Mesenchymal stem cell (in vitro differentiated cells and primary cell): ENCODE measurements at regions not wholly inside any gene's neighbourhood (a gene's known extent, or its start where the extent isn't known, plus 50 kb on each side); places are given as distances from the start of the nearest gene placed in this dataset.

Experiments
- DNase-seq: peaks from one replicate; pipeline ENCODE4 v3.0.0-alpha.2; 2013
- H2AFZ ChIP-seq: one replicate; pipeline ENCODE4 v1.6.1; 2013; ENCODE audit warnings: low read depth, mild to moderate bottlenecking, control low read depth, inconsistent platforms, low read length, moderate library complexity
- H2AK5ac ChIP-seq: 2 replicates; pipeline ENCODE4 v1.6.1; 2013; ENCODE audit warnings: low read length, moderate library complexity, mild to moderate bottlenecking, inconsistent platforms; ENCODE audit not compliant: severe bottlenecking
- H2BK120ac ChIP-seq: one replicate; pipeline ENCODE4 v1.6.1; 2013; ENCODE audit warnings: low read depth, mild to moderate bottlenecking, inconsistent platforms, low read length, moderate library complexity
- H2BK12ac ChIP-seq, 2 experiments: one replicate each; pipeline ENCODE4 v1.6.1; 2013; ENCODE audit warnings: inconsistent platforms in 2 of 2, low read length in 2 of 2, mild to moderate bottlenecking in 2 of 2, moderate library complexity in 2 of 2, control low read depth in 1 of 2
- H2BK15ac ChIP-seq: one replicate; pipeline ENCODE4 v1.6.1; 2013; ENCODE audit warnings: mild to moderate bottlenecking, low read depth, inconsistent platforms; ENCODE audit not compliant: poor library complexity, severe bottlenecking
- H2BK5ac ChIP-seq: 2 replicates; pipeline ENCODE4 v1.6.1; 2013; ENCODE audit warnings: low read depth, mild to moderate bottlenecking, low read length, control low read depth, inconsistent platforms; ENCODE audit not compliant: poor library complexity, severe bottlenecking
- H3K14ac ChIP-seq, 2 experiments: one replicate each; pipeline ENCODE4 v1.6.1; 2013; ENCODE audit warnings: inconsistent platforms in 2 of 2, low read length in 2 of 2, control low read depth in 1 of 2, mild to moderate bottlenecking in 1 of 2, moderate library complexity in 1 of 2
- H3K18ac ChIP-seq, 2 experiments: one replicate each; pipeline ENCODE4 v1.6.1; 2013; ENCODE audit warnings: inconsistent platforms in 2 of 2, low read length in 2 of 2, control low read depth in 1 of 2, low read depth in 1 of 2, mild to moderate bottlenecking in 1 of 2
- H3K23ac ChIP-seq, 2 experiments: one replicate each; pipeline ENCODE4 v1.6.1; 2013; ENCODE audit warnings: inconsistent platforms in 2 of 2, low read length in 2 of 2, mild to moderate bottlenecking in 2 of 2, moderate library complexity in 2 of 2, control low read depth in 1 of 2
- H3K27ac ChIP-seq: 2 replicates; pipeline ENCODE4 v1.5.1; 2013; ENCODE audit warnings: mild to moderate bottlenecking, moderate library complexity, low read length, control low read depth, inconsistent platforms; ENCODE audit not compliant: poor library complexity, severe bottlenecking
- H3K27me3 ChIP-seq, 2 experiments: 2 replicates each; pipeline versions ENCODE4 v1.6.1 to v1.7.0; 2013; ENCODE audit warnings: low read length in 2 of 2, mild to moderate bottlenecking in 2 of 2, moderate library complexity in 2 of 2, control low read depth in 1 of 2, inconsistent platforms in 1 of 2; ENCODE audit not compliant: control insufficient read depth in 1 of 2, insufficient read depth in 1 of 2
- H3K36me3 ChIP-seq, 2 experiments: 2 replicates each; pipeline versions ENCODE4 v1.6.1 to v1.7.0; 2013; ENCODE audit warnings: low read length in 2 of 2, control low read depth in 1 of 2, inconsistent platforms in 1 of 2, low read depth in 1 of 2, mild to moderate bottlenecking in 1 of 2; ENCODE audit not compliant: insufficient read depth in 2 of 2, control insufficient read depth in 1 of 2
- H3K4ac ChIP-seq, 2 experiments: one replicate each; pipeline ENCODE4 v1.6.1; 2013; ENCODE audit warnings: inconsistent platforms in 2 of 2, low read length in 2 of 2, mild to moderate bottlenecking in 2 of 2, moderate library complexity in 2 of 2, control low read depth in 1 of 2, low read depth in 1 of 2
- H3K4me1 ChIP-seq: 2 replicates; pipeline ENCODE4 v1.6.1; 2013; ENCODE audit warnings: low read depth, low read length, control low read depth; ENCODE audit not compliant: control insufficient read depth, insufficient read depth
- H3K4me2 ChIP-seq: 2 replicates; pipeline ENCODE4 v1.6.1; 2013; ENCODE audit warnings: low read length, mild to moderate bottlenecking, inconsistent platforms; ENCODE audit not compliant: poor library complexity, severe bottlenecking
- H3K4me3 ChIP-seq, 2 experiments: 2 replicates each; pipeline versions ENCODE4 v1.5.1 to v1.7.0; 2013; ENCODE audit warnings: low read length in 2 of 2, mild to moderate bottlenecking in 2 of 2, control low read depth in 1 of 2, low read depth in 1 of 2; ENCODE audit not compliant: insufficient read depth in 1 of 2
- H3K79me1 ChIP-seq: replicated peaks from 2 replicates; pipeline ENCODE4 v1.6.1; 2013; ENCODE audit warnings: mild to moderate bottlenecking, control low read depth, low read length, inconsistent platforms; ENCODE audit not compliant: poor library complexity, severe bottlenecking
- H3K9ac ChIP-seq: 2 replicates; pipeline ENCODE4 v1.7.0; 2013; ENCODE audit warnings: mild to moderate bottlenecking, low read length, moderate library complexity
- H3K9me3 ChIP-seq: 2 replicates; pipeline ENCODE4 v1.7.0; 2013; ENCODE audit warnings: mild to moderate bottlenecking, low read length; ENCODE audit not compliant: control insufficient read depth
- H4K8ac ChIP-seq: one replicate; pipeline ENCODE4 v1.6.1; 2013; ENCODE audit warnings: inconsistent platforms, mild to moderate bottlenecking, low read length, moderate library complexity
- H4K91ac ChIP-seq: one replicate; pipeline ENCODE4 v1.6.1; 2013; ENCODE audit warnings: mild to moderate bottlenecking, low read length, inconsistent platforms
- WGBS: methylation state at CpG from one replicate; pipeline ENCODE4 v1.1.7; 2013; ENCODE audit warnings: mixed read lengths; 5-methylcytosine and 5-hydroxymethylcytosine counted together

- Histone ChIP-seq H3K18ac (no peak overlapping the region), H3K9me3 (peaks cover 29% of the 10 kb centered on the region), H2AK5ac (no peak overlapping the region), H3K4me2 (no peak overlapping the region), H3K9ac (no peak overlapping the region), H4K8ac (no peak overlapping the region), H2BK12ac (no peak overlapping the region), H3K4me1 (no peaks in the 10 kb centered on the region), H3K14ac (no peak overlapping the region), H3K4ac (no peak overlapping the region), H2BK5ac (no peak overlapping the region), H2BK15ac (no peak overlapping the region), H3K4me3 (no peak overlapping the region), H3K23ac (no peak overlapping the region), H2AFZ (no peak overlapping the region), H3K27me3 (no peaks in the 10 kb centered on the region), H3K36me3 (no peaks in the 10 kb centered on the region), H2BK120ac (no peak overlapping the region), H3K79me1 (no peaks in the 10 kb centered on the region), H3K27ac (no peak overlapping the region), H4K91ac (no peak overlapping the region)
- DNase-seq: no peak
- no CpG with 5 or more reads among the region's 1 CpG for WGBS
Observed at GRCh38 chr3:6510713-6511112, 350.2 kb upstream of the GRM7 start.

GRCh38 chr3:6512172-6512800, 348.6 kb upstream of the GRM7 start:
- Histone ChIP-seq H3K27ac (no peak overlapping the region), H3K27me3 (no peaks in the 10 kb centered on the region), H3K36me3 (no peaks in the 10 kb centered on the region), H3K4ac (no peak overlapping the region), H3K79me1 (no peaks in the 10 kb centered on the region), H3K18ac (no peak overlapping the region), H3K14ac (no peak overlapping the region), H4K91ac (no peak overlapping the region), H2BK12ac (no peak overlapping the region), H2AFZ (no peak overlapping the region), H2BK120ac (no peak overlapping the region), H3K9ac (no peak overlapping the region), H2AK5ac (no peak overlapping the region), H4K8ac (no peak overlapping the region), H2BK5ac (no peak overlapping the region), H3K4me2 (no peak overlapping the region), H3K9me3 (peaks cover 34% of the 10 kb centered on the region), H3K4me3 (no peak overlapping the region), H3K23ac (no peak overlapping the region), H3K4me1 (no peaks in the 10 kb centered on the region), H2BK15ac (no peak overlapping the region)
- WGBS: 63% methylated on average over 2 of the region's 2 CpGs
- DNase-seq: no peak

- H3K4me2 ChIP-seq: no peak overlapping the region
- no peak for DNase-seq
- no peak overlapping the region for H3K23ac ChIP-seq
- no peak overlapping the region for H3K14ac ChIP-seq
- H3K4me3 ChIP-seq: no peak overlapping the region
- no peaks in the 10 kb centered on the region for H3K27me3 ChIP-seq
- no peak overlapping the region for H3K27ac ChIP-seq
- no peak overlapping the region for H4K8ac ChIP-seq
- no peak overlapping the region for H3K9ac ChIP-seq
- H3K79me1 ChIP-seq: no peaks in the 10 kb centered on the region
- no peak overlapping the region for H2BK120ac ChIP-seq
- no peak overlapping the region for H2BK5ac ChIP-seq
- no peak overlapping the region for H3K18ac ChIP-seq
- H2BK12ac ChIP-seq: no peak overlapping the region
- H3K9me3 ChIP-seq: peaks cover 26% of the 10 kb centered on the region
- H3K4me1 ChIP-seq: peaks cover 2% of the 10 kb centered on the region
- no peak overlapping the region for H2AK5ac ChIP-seq
- H3K4ac ChIP-seq: no peak overlapping the region
- H4K91ac ChIP-seq: no peak overlapping the region
- H3K36me3 ChIP-seq: no peaks in the 10 kb centered on the region
- no peak overlapping the region for H2BK15ac ChIP-seq
- H2AFZ ChIP-seq: no peak overlapping the region
Observed at GRCh38 chr3:6516143-6516542, 344.8 kb upstream of the GRM7 start.

- Histone ChIP-seq H3K9ac (no peak overlapping the region), H3K18ac (no peak overlapping the region), H2BK12ac (no peak overlapping the region), H3K4me2 (no peak overlapping the region), H3K79me1 (no peaks in the 10 kb centered on the region), H3K14ac (no peak overlapping the region), H3K36me3 (no peaks in the 10 kb centered on the region), H3K27ac (no peak overlapping the region), H2BK15ac (no peak overlapping the region), H2AFZ (no peak overlapping the region), H3K27me3 (no peaks in the 10 kb centered on the region), H3K4ac (no peak overlapping the region), H4K91ac (no peak overlapping the region), H2AK5ac (no peak overlapping the region), H3K4me3 (no peak overlapping the region), H2BK120ac (no peak overlapping the region), H4K8ac (no peak overlapping the region), H3K9me3 (peaks cover 29% of the 10 kb centered on the region), H3K4me1 (peaks cover 2% of the 10 kb centered on the region), H3K23ac (no peak overlapping the region), H2BK5ac (no peak overlapping the region)
- WGBS: 86% methylated on average over 2 of the region's 2 CpGs
- DNase-seq: no peak
Observed at GRCh38 chr3:6516694-6517093, 344.2 kb upstream of the GRM7 start.
